DMS79 treated with DMSO at 0.1 percent for 48 hours (cell line): ENCODE measurements at regions not wholly inside any gene's neighbourhood (a gene's known extent, or its start where the extent isn't known, plus 50 kb on each side); places are given as distances from the start of the nearest gene placed in this dataset.
"Not testable (repeated sequence)": the region's sequence is repeated elsewhere in the genome, so short reads cannot be mapped to it uniquely, and the experiment has no call there.

Source experiments
- DNase-seq: peaks from one replicate; lab custom pipeline; 2025; lab: John Stamatoyannopoulos, UW

DNA sequence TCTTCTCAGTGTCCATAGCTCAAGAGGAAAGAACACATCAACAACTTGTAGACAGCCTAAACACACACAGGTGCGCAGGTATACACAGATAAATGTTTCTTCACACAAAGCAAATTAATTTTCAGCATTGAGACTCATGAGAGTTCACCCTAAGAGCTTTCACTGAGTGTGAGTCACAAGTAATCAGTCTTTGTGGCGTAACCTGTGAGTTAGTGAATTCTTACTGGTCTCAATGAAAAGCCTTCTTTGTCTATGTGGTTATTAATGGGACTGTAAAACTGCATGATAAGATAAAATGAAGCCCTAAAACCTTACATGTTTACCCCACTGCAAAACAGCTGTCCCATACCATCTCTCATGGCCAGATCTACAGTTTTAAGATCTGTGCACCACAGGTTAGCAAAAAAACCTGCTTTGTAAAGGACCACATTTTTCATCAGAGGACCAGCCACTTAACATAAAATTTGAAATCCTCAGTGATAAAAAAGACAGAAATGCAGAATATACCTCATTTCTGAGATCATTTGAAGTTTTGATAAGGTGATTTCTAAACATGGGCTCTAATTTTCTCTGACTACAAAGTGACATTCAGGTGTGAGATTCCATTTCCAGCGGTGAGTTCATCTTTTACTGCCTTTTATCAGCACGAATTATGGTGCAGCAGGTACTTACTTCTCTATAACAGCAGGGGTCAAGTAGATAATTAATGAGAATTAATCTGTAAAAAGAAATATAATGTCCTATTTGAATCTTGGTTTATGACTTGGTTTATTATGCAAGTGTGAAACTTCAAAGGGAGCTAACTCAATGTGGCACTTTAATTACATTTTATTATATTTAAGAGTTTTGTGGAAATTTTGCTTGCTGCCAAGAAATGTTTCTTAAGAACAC lies 335.7 kb upstream of the PIK3R1 start:
- DNase-seq = no peak

DNA sequence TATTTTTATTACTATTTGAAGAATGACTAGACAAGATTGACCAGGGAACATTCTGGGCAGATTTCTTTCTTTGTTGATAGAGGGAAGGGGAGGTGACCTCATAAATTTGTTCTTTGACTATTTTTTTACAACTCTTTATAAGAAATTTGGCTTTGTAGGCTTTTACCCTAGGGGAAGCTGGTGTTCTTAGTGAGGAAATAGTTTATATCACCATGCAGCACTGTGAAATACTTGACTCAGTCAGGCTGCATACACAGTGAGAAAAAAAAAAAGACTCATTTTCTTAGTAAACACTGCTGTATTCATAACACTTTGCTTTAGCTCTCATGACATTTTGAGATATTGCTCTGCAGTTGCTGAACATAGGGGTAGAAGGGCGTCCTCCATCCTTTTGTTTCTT lies 336.6 kb upstream of the PIK3R1 start:
- no peak for DNase-seq

DNA sequence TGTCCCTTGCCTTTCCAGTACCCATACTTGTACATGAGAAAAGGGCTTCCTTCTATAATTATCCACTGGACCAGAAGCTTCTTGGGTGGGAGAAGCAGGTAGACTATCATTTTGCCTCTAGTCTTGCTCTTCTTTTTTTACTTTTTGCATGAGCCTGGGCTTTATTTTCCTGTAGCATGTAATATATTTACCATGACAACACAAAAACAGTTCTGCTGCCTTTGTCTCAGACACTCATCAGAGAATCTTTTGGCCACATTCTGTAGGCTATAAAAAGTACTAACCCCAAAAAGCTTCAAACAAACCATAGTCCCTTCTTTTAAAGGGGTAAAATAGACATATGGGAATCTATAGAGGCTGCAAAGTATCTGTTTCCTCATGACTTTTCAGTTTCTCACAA lies 339.2 kb upstream of the PIK3R1 start:
- DNase-seq = no peak

DNA sequence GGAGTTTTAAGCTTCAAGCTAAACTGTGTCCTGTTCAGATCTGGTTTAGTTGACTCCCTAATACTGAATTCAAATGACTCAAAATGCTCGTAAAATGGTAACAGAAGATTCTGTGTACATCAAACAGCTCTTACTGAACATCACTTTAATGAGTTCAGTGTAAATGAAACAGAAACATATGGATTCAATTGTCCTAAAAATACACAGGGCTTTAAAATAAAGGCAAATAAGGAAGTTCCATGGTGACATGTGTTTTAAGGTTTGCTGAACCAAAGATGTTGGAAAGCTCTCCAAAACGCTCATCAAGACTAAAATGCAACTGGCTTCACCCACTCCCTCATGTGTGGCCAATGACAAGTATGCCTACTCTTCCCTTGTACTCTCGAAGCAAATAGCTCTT lies 340.0 kb upstream of the PIK3R1 start:
- DNase-seq = no peak

DNA sequence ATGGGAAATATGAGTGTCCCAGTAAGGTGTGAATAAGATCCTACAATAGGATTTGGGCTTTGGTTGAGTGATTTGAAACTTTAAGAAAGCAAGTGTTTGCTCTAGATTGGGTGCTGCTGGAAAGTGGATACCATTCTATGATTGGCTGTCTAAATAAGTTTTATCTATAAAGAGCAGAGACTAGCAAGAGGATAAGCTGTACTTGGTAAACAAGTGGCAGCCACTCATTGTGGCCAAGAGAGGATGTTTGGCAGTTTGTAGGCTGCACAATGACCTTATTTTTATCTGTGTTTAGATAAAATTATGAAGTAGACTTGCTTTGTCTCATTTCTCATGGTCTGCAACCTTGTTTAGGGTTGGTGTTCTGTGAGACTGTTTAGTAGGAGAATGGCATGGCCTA lies 341.6 kb upstream of the PIK3R1 start:
- no peak for DNase-seq

DNA sequence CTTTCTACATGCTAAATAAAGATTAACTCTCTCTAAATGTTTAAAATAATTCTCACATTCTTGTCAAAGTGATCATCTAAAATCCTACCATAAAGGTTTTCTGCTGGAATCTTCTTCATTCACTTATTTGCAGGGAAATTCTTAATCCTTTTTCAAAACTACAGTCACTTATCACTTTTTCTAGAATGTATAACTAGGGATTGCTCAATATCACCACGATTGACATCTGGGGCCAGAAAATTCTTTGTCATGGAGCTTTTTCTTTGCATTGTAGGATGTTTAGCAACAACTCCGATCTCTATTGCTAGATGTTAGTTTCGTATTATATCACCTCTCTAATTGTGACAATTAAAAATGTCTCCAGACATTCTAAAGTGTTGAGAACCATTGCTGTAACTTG lies 344.9 kb upstream of the PIK3R1 start:
- DNase-seq = no peak

DNA sequence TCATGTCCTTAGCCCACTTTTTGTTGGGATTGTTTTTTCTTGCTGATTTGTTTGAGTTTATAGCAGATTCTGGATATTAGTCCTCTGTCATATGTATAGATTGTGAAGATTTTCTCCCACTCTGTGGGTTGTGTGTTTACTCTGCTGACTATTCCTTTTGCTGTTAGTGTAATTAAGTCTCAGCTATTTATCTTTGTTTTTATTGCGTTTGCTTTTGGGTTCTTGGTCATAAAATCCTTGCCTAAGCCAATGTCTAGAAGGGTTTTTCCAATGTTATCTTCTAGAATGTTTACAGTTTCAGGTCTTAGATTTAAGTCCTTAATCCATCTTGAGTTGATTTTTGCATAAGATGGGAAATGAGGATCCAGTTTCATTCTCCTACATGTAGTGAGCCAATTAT lies 351.2 kb upstream of the PIK3R1 start:
- not testable (repeated sequence) for DNase-seq

DNA sequence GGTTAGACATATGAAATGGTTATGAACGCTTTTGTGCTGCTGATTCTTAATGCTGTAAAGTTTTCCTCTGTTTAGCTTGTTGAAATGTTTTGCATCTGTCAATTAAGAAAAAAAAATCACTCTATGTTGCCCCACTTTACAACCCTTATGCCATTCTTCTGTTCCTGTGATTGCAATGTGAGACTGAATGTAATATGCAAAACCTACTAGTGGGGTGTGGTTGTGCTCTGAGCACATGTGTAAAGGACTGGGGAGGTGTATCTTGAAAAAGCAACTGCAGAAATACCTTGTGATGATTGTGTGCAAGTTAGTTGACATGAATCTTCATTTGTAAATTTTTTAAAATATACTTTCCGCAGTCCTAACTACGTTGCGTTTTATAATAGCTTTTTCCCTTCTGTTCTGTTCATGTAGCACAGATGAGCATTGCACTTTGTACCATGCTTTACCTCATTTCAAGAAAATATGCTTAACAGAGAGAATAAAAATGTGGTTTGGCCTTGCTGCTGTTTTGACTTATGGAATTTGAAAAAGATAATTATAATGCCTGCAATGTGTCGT lies 357.0 kb upstream of the PIK3R1 start:
- no peak for DNase-seq

DNA sequence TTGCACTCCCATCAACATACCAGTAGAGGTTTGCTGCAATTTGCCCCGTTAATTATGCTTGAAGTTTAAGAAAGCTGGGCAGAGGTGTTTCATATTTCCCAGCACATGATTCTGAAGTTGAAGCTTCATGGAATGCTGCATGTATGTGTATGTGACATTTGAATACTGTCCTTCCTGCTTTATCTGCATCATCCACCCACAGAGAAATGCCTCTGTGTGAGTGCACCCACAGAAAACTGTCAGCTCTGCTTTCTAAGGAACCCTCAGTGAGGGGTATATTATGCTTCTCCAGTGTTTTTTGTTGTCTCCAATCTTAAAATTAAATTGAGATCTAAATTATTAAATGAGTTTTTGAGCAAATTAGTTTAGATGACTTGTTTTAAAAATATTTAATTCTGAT lies 358.1 kb upstream of the PIK3R1 start:
- no peak for DNase-seq

DNA sequence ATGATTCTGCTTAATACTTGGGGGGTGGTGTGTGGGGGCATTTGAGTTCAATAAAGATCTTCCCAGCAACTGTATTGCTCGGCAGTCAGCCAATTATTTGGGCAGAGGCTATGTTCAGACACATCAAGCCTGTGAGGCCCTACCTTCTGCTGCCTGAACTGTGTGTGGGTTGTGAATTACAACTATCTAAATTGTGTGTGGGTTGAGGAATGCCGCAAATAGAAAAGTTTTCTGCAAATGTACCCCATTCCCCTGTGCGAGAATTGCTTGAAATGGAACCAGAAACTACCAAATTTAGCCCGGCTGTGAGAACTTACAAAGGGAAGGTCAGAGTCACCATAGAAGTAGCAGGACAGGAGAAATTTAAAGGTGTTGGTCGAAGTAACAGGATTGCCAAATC lies 360.0 kb upstream of the PIK3R1 start:
- DNase-seq = no peak

DNA sequence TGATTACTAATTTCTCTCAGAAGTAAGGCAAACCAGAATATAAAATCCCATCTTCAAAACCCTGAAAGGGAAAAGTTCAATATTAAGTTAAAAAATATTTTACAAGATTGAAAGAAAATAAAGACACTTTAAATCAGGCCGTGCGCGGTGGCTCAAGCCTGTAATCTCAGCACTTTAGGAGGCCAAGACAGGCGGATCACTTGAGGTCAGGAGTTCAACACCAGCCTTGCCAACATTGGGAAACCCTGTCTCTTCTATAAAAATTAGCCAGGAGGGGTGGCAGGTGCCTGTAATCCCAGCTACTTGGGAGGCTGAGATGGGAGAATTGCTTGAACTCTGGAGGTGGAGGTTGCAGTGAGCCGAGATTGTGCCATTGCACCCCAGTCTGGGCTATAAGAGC lies 364.6 kb upstream of the PIK3R1 start:
- not testable (repeated sequence) for DNase-seq

DNA sequence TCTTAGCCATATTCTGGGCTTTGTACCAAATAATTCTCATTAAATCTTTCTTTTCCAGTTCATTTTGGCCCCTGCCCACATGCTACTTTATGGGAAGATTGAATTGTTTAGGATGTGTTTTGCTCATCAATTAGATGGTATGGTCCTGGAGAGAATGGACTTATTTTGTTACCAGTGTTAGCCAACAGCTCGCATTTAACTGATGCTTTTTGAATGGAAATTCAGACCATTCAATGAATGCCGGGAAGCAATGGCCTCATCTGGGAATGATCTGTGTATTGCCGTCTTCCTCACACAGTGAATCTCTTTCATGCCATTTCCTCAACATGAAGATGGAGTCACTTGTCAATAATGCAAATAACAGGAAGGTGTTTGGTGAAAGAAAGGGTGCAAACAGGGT lies 370.6 kb upstream of the PIK3R1 start:
- DNase-seq = no peak

DNA sequence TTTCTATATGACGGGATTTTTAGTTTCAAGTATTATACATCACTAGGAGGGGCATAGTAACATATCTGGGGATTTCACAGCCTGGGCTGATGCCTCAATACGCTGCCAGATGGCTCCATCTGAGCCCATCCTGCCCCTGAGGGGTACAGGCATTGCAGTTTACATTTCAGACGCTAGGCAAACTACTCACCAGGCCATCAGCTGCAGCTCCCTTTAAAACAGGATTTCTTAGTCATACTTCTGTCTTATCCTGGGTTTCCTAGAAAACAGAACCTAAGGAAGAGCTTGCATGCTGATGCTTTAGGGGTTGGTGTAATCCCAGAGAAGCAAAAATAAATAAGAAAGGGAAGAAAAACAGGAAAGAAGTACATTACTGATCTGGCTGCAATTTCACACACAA lies 372.8 kb upstream of the PIK3R1 start:
- no peak for DNase-seq

DNA sequence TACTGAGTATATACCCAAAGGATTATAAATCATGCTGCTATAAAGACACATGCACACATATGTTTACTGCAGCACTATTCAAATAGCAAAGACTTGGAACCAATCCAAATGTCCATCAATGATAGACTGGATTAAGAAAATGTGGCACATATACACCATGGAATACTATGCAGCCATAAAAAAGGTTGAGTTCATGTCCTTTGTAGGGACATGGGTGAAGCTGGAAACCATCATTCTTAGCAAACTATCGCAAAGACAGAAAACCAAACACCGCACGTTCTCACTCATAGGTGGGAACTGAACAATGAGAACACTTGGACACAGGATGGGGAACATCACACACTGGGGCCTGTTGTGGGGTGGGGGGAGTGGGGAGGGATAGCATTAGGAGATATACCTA lies 378.3 kb upstream of the PIK3R1 start:
- not testable (repeated sequence) for DNase-seq

DNA sequence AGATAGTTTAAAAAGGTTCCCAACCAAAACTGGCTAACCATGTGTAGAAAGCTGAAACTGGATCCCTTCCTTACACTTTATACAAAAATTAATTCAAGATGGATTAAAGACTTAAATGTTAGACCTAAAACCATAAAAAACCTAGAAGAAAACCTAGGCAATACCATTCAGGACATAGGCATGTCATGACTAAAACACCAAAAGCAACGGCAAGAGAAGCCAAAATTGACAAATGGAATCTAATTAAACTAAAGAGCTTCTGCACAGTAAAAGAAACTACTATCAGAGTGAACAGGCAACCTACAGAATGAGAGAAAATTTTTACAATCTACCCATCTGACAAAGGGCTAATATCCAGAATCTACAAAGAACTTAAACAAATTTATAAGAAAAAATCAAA lies 379.1 kb upstream of the PIK3R1 start:
- DNase-seq = not testable (repeated sequence)

DNA sequence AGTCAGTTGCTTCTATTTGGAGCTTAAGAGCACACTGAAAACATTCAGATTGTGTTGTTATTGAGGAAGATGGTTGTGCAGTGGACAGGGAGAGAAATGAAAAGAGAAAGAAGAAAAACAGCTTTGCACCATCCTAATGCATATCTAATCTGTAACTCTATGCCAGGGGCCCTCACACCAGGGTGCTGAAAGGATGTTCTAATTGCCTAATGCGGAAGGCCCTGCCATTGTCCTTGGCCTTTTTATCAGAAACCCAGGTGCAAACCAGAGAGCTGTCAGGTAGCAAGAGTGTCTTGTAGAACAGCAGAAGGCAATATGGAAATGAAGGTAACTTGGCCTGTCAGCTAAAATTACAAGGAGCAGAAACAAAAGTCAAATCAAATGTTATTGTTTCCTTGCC lies 384.5 kb upstream of the PIK3R1 start:
- no peak for DNase-seq

DNA sequence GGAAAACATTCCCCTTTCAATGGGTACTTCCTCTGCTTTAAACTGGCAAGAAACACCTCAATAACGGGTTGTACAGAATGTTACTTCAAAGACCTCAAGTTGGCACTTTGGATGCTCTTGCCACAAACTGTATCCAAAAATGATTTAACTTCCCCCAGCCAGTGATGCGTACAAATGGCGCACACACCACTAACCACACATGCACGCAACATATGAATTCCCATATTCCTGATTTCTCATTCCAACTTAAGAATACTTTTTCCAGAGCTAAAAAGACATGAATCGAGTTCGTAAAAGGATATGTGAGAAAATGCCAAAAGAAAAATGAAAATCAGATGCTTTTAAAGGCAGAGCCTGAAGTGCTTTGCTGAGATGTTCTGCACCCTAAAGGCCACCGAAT lies 388.0 kb upstream of the PIK3R1 start:
- DNase-seq = no peak

DNA sequence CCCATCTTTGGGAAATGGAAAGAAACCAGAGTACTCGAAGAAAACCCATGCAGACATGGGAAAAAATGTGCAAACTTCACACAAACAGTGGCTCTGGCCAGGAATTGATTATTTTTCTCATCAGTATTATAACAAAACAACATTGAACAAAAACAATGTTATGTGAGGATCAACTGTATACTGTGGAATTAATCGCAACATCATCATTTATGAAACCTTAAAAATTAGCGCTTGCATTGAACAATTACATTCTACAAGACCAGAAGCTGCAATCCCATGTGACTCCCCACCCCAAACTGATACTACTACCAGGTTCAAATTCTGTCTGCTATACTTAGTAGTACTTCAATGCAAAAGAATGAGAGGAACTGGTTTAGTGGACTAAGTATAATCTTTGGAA lies 390.7 kb upstream of the PIK3R1 start:
- DNase-seq = no peak

DNA sequence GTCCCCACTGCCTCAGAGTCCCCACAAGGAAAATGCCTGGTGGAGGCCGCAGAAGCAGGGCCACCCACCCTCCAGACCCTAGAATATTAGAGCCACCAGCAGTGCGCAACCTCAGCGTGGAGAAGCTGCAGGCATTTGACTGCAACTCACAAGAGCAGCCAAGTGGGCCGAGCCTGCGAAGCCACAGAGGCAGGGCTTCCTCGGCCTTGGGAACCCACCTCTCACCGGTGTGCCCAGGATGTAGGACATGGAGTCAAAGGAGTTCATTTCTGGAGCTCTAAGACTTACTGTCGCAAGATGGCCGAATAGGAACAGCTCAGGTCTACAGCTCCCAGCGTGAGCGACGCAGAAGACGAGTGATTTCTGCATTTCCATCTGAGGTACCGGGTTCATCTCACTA lies 397.9 kb upstream of the PIK3R1 start:
- DNase-seq = no peak

DNA sequence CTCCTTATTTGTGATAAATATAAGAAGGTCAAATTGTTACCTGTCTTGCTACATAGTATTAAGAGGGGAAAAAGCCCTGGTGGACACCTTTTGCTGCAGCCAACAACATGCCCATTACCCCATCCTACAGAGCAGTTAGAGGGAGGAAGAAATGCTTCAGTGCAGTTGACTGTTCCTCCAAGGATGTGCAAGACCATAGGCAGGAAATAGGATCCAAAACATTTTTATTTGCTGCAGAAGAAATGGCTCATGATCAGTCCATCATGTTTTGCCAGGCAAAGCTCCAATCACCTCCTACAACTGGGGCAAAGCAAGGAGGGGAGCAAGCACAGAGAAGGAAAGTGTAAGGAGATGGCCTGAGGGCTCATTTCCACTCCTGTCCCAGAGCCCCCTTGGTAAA lies 399.1 kb upstream of the PIK3R1 start:
- no peak for DNase-seq

DNA sequence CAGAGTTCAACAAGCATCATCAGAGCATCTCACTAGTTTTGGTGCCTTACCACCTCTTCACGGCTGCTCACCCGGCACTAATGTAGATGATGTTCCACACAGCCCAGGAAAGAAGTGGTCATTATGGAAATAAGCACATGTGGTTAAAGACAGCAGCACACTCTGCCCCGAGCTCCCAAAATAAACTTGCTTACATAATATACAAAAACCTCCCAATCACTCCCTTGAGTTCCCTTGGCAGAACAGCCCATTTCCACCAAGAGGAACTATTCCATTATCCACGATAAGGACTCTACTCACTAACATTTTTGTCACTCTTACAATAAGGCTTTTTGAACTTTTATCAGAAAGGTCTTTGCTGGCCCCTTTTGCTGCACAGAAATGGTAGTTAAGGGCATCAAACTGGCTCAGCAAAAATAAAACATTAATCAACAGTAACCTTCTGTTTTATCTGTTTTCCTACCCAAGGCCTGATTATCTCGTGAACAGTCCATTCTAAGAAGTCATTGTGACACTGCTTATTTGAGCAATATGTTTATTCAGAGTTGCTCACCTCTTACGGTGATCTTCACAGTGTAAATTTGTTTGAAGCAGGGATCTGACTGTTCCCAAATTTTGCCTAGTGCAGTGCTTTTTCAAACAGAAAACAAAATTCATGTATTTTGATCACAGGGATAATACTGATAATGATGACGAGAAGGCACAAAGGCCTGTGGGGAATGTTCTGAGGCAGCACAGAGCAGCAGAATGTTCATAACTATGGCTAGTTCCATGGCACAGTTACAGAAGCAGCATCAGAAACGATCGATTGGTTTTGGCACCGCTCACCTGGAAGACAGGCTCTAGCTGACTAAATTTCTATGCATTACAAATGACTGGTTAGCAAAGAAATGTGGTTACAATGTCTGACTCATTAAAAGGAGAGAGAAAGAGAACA lies 399.8 kb upstream of the PIK3R1 start:
- no peak for DNase-seq

DNA sequence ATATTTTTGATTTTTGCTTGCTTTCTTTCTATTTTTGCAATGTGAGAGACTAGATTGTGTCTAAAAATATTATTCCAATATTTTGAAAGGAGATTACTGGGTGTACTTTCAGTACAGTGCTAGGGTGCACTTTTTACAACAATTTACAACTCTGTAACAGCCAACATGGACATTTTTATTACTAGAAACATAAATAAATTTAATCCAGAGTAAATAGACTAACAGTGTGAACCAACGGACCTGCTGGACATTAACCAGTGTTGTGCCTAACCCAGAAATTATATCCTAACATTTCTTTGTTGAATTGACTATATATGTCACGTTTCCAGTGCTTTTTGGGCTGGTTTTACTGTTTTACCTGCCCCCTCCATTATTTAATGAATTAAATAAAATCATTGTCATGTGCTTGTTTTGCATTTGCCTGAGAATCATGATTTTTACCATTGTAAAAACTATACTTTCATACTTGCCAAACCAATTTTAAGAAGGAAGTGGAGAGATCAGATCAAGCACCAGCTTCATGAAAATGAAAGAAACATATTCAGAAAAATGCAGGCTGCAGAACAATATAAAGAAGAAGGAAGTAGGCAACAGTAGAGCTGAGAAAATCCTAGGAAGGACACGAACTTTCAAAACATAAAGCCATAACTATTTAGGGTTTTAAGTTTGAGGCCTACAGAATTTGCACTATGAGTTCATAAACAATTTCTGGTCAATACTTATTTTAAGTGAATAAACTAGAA lies 400.8 kb upstream of the PIK3R1 start:
- DNase-seq = no peak
